GM23338 (cell line): ENCODE measurements at regions not wholly inside any gene's neighbourhood (a gene's known extent, or its start where the extent isn't known, plus 50 kb on each side); places are given as distances from the start of the nearest gene placed in this dataset.

Experiments
- CTCF ChIP-seq, 2 experiments: fragments of 200-600 bp in 1 of 2; sonication (generic) in 1 of 2; conservative IDR thresholded peaks; 2 replicates each; pipeline versions ENCODE4 v1.5.1 to v1.6.1; 2016 to 2017; ENCODE audit warnings: antibody characterized with exemption in 2 of 2, low read depth in 2 of 2, mild to moderate bottlenecking in 2 of 2, moderate library complexity in 1 of 2
- ETS1 ChIP-seq: IDR thresholded peaks from 2 replicates; pipeline ENCODE4 v1.6.1; 2016; ENCODE audit warnings: antibody characterized with exemption
- EZH2 ChIP-seq: fragments of 200-600 bp; sonication (generic); IDR thresholded peaks from one replicate; pipeline ENCODE4 v1.8.0; 2017; ENCODE audit warnings: antibody characterized with exemption, mild to moderate bottlenecking, low read depth; ENCODE audit not compliant: unreplicated experiment
- EZH2phosphoT487 ChIP-seq: fragments of 200-600 bp; sonication (generic); IDR thresholded peaks from one replicate; pipeline ENCODE4 v1.8.1; 2018; ENCODE audit warnings: antibody characterized with exemption; ENCODE audit not compliant: unreplicated experiment
- JUNB ChIP-seq: IDR thresholded peaks from one replicate; pipeline ENCODE4 v1.6.1; 2016; ENCODE audit warnings: antibody characterized with exemption; ENCODE audit not compliant: unreplicated experiment
- NANOG ChIP-seq: IDR thresholded peaks from 2 replicates; pipeline ENCODE4 v1.6.1; 2016; ENCODE audit warnings: antibody characterized with exemption, borderline replicate concordance
- POLR2AphosphoS5 ChIP-seq: IDR thresholded peaks from 2 replicates; pipeline ENCODE4 v1.6.1; 2016; ENCODE audit warnings: antibody characterized with exemption, low read depth
- REST ChIP-seq: IDR thresholded peaks from one replicate; pipeline ENCODE4 v1.6.1; 2018; ENCODE audit warnings: antibody characterized with exemption; ENCODE audit not compliant: unreplicated experiment
- STAT1 ChIP-seq: IDR thresholded peaks from one replicate; pipeline ENCODE4 v1.6.1; 2016; ENCODE audit warnings: antibody characterized with exemption; ENCODE audit not compliant: unreplicated experiment
- ZNF114 ChIP-seq: fragments of 250-450 bp; sonication (Bioruptor Pico); IDR thresholded peaks from 2 replicates; pipeline ENCODE4 v1.5.0; 2020; ENCODE audit warnings: mild to moderate bottlenecking, moderate library complexity

GRCh38 chr6:44535967-44536366, 148.5 kb downstream of the CDC5L start:
- TF ChIP-seq CTCF (conservative IDR thresholded peaks at IDR 0.05; ENCODE audit: low read depth in 2 of 2) (no peak), NANOG (no peak), EZH2 (no peak), POLR2AphosphoS5 (no peak), EZH2phosphoT487 (no peak), REST (no peak), STAT1 (no peak), ETS1 (no peak), ZNF114 (CRISPR knock-in tag) (no peak), JUNB (no peak)
